ENCODE measurements at regions not wholly inside any gene's neighbourhood (a gene's known extent, or its start where the extent isn't known, plus 50 kb on each side); places are given as distances from the start of the nearest gene placed in this dataset.

GRCh38 chr6:129955584-129955983, 62.8 kb upstream of the L3MBTL3 start:
- DNase-seq, result no peak
- no peaks in the 10 kb centered on the region for H3K27me3 ChIP-seq
- H3K4me3 ChIP-seq, result no peak overlapping the region
- H3K27ac ChIP-seq, result no peak overlapping the region
- H3K4me1 ChIP-seq, result no peaks in the 10 kb centered on the region
- H3K9me3 ChIP-seq, result no peaks in the 10 kb centered on the region
- intact Hi-C loops (cut with DNase I; ENCODE audit: low total_unique reads), result no loop called here
- H3K36me3 ChIP-seq, result no peaks in the 10 kb centered on the region
- TF ChIP-seq CTCF (IDR thresholded peaks at IDR 0.05) (no peak), POLR2A (IDR thresholded peaks at IDR 0.05) (no peak)

GRCh38 chr6:129954749-129955431, 63.5 kb upstream of the L3MBTL3 start:
- Histone ChIP-seq H3K36me3 (no peaks in the 10 kb centered on the region), H3K27ac (no peak overlapping the region), H3K27me3 (no peaks in the 10 kb centered on the region), H3K4me3 (no peak overlapping the region), H3K9me3 (no peaks in the 10 kb centered on the region), H3K4me1 (no peaks in the 10 kb centered on the region)
- intact Hi-C loops (cut with DNase I; ENCODE audit: low total_unique reads), result no loop called here
- TF ChIP-seq POLR2A (IDR thresholded peaks at IDR 0.05) (no peak), CTCF (IDR thresholded peaks at IDR 0.05) (no peak)
- DNase-seq, result no peak

GRCh38 chr6:129947797-129948196, 70.6 kb upstream of the L3MBTL3 start:
- H3K27ac ChIP-seq, result no peak overlapping the region
- no peak overlapping the region for H3K4me3 ChIP-seq
- DNase-seq, result no peak
- H3K27me3 ChIP-seq, result no peaks in the 10 kb centered on the region
- no peaks in the 10 kb centered on the region for H3K4me1 ChIP-seq
- no peak for TF ChIP-seq POLR2A (IDR thresholded peaks at IDR 0.05)
- TF ChIP-seq CTCF (IDR thresholded peaks at IDR 0.05), result no peak
- H3K36me3 ChIP-seq, result no peaks in the 10 kb centered on the region
- H3K9me3 ChIP-seq, result no peaks in the 10 kb centered on the region
- intact Hi-C loops (cut with DNase I; ENCODE audit: low total_unique reads), result no loop called here

- no peaks in the 10 kb centered on the region for H3K9me3 ChIP-seq
- DNase-seq, result no peak
- H3K27me3 ChIP-seq, result no peaks in the 10 kb centered on the region
- TF ChIP-seq CTCF (IDR thresholded peaks at IDR 0.05), result no peak
- no peak for TF ChIP-seq POLR2A (IDR thresholded peaks at IDR 0.05)
- no peaks in the 10 kb centered on the region for H3K4me1 ChIP-seq
- H3K27ac ChIP-seq, result no peak overlapping the region
- intact Hi-C loops (cut with DNase I; ENCODE audit: low total_unique reads), result no loop called here
- H3K4me3 ChIP-seq, result no peak overlapping the region
- H3K36me3 ChIP-seq, result no peaks in the 10 kb centered on the region
Measured at GRCh38 chr6:129946439-129947140, 71.8 kb upstream of the L3MBTL3 start.

GRCh38 chr6:129943637-129944271, 74.6 kb upstream of the L3MBTL3 start:
- Histone ChIP-seq H3K4me3 (no peak overlapping the region), H3K36me3 (no peaks in the 10 kb centered on the region), H3K4me1 (no peaks in the 10 kb centered on the region), H3K27me3 (no peaks in the 10 kb centered on the region), H3K27ac (no peak overlapping the region), H3K9me3 (no peaks in the 10 kb centered on the region)
- TF ChIP-seq POLR2A (IDR thresholded peaks at IDR 0.05) (no peak), CTCF (IDR thresholded peaks at IDR 0.05) (no peak)
- DNase-seq, result no peak
- intact Hi-C loops (cut with DNase I; ENCODE audit: low total_unique reads), result no loop called here
